GM13977 (cell line): ENCODE measurements at regions not wholly inside any gene's neighbourhood (a gene's known extent, or its start where the extent isn't known, plus 50 kb on each side); places are given as distances from the start of the nearest gene placed in this dataset.

Experiments used
- DNase-seq: peaks from one replicate; pipeline ENCODE4 v3.0.0; 2012; ENCODE audit warnings: low spot score
- in situ Hi-C: fragments of 300-500 bp; cut with MboI; formaldehyde crosslinking; loops from one replicate; pipeline ENCODE4 v1.12.0; 2022; ENCODE audit warnings: low sequenced_read_pairs, low pct_unique_long_range_greater_than_20kb, mixed read lengths, inconsistent platforms; ENCODE audit not compliant: unreplicated experiment
- TF ChIP-seq, protein P1 (sequence below): IDR thresholded peaks from 2 replicates; pipeline ENCODE4 v1.5.1; 2012; ENCODE audit warnings: mild to moderate bottlenecking, control low read depth; ENCODE audit not compliant: insufficient read depth; ENCODE audit errors: extremely low read depth, missing control alignments

DNA sequence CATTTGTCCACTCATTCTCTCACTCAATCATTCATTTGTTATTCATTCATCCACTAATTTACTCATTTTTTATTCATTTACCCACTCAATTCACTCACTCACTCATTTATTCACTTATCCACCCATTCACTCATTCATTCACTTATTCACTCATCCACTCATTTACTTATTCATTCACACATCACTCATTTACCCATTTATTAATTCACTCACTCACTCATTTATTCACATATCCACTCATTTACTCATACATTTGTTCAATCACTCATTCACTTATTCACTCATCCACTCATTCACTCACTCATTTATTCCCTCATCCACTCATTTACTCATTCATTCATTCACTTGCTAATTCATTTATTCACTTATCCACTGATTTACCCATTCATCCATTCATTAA, 129.1 kb downstream of the TTLL2 start:
- no peak for DNase-seq
- in situ Hi-C loops, result no loop called here
- TF ChIP-seq, protein P1, sequence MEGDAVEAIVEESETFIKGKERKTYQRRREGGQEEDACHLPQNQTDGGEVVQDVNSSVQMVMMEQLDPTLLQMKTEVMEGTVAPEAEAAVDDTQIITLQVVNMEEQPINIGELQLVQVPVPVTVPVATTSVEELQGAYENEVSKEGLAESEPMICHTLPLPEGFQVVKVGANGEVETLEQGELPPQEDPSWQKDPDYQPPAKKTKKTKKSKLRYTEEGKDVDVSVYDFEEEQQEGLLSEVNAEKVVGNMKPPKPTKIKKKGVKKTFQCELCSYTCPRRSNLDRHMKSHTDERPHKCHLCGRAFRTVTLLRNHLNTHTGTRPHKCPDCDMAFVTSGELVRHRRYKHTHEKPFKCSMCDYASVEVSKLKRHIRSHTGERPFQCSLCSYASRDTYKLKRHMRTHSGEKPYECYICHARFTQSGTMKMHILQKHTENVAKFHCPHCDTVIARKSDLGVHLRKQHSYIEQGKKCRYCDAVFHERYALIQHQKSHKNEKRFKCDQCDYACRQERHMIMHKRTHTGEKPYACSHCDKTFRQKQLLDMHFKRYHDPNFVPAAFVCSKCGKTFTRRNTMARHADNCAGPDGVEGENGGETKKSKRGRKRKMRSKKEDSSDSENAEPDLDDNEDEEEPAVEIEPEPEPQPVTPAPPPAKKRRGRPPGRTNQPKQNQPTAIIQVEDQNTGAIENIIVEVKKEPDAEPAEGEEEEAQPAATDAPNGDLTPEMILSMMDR, result no peak

DNA sequence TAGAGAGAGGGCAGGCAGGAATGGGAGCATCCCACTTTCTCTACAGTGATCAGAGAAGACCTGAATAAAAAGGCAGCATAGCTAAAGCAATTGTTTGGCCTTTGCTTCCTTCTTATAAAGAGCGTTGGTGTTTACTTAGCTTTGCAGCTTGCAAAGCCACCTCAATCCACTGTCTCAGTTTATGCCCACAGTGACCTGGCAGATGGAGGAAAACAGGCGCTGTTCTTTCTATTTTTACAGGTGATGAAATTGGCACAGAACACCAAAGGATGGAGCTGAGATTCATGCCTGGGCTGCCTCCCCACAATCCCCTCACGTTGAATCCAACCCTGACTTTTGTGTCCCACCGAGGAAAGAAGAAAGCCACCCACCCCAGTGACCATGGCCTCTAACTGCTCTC, 130.5 kb downstream of the TTLL2 start:
- in situ Hi-C loops, result no loop called here
- DNase-seq, result no peak
- TF ChIP-seq, protein P1, result no peak

- TF ChIP-seq, protein P1, result no peak
- in situ Hi-C loops, result no loop called here
- no peak for DNase-seq
Observed at GRCh38 chr6:167462514-167463312, 137.8 kb downstream of the TTLL2 start.

GRCh38 chr6:167464177-167464576, 139.3 kb downstream of the TTLL2 start:
- TF ChIP-seq, protein P1, result no peak
- DNase-seq, result no peak
- in situ Hi-C loops, result no loop called here

GRCh38 chr6:167465482-167465881, 140.6 kb downstream of the TTLL2 start:
- in situ Hi-C loops, result no loop called here
- TF ChIP-seq, protein P1, result no peak
- DNase-seq, result no peak

DNA sequence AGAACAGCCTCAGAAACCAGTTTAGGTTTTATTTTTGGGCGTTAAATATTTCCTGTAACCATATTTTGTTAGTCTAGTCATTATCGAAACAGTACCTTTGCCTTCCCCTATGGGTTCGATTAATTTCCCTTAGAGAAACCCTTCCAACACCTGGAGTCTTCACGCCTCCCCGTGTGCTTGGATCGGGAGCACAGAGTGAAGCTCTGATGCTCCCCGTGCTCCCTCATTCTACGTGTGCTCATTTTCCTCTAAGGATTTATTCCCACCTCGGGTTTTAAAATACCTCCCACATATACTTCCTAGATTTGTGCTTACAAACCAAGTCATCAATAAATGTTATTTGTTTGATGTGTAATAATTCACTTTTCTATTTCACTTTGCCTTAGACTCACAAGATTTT, 142.4 kb downstream of the TTLL2 start:
- in situ Hi-C loops, result no loop called here
- TF ChIP-seq, protein P1, result no peak
- DNase-seq, result no peak
